GM18909 (cell line): ENCODE measurements at regions not wholly inside any gene's neighbourhood (a gene's known extent, or its start where the extent isn't known, plus 50 kb on each side); places are given as distances from the start of the nearest gene placed in this dataset.
"Not testable (repeated sequence)": the region's sequence is repeated elsewhere in the genome, so short reads cannot be mapped to it uniquely, and the experiment has no call there.

Source experiments
- ATAC-seq: cut with Tn5 transposase; IDR thresholded peaks from one replicate; pipeline ENCODE4 v1.9.1; 2021; ENCODE audit warnings: mild to moderate bottlenecking; ENCODE audit not compliant: unreplicated experiment, poor library complexity

DNA sequence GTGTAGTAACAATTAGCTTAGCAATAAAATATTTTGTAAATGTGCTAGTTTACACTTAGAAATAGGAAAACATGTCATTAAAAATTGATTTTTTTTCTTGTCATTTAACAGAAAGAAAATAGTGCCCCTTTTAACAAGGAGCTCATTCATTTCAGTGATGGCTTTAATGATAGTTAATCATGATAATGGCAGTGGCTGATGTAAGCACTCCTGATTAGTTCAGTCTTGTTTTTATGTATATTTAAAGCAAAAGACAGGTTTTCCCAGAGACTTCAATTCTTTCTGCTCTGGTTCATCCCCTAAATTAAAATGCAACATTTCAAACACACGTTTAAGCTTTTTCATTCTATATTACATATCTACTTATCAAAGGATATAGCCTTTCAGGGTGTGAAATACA is 1039.5 kb upstream of the PCDH7 start:
- no peak for ATAC-seq

DNA sequence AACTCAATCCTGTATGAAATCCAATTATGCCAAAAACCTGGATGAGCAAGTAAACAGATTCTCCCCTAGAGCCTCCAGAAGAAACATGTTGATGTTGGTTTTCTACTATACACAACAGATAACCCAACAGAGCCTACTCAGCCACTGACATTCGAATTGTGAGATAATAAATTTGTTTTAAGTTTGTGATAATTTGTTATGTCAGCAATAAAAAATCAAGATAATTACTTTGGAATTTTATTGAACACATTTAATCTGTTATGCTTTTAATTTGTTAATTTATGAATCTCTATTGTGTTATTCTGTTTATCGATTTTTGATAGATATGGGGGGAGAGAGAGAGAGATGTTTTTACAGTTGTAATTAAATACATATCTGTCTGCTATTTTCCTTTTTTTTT is 1016.1 kb upstream of the PCDH7 start:
- ATAC-seq: no peak

DNA sequence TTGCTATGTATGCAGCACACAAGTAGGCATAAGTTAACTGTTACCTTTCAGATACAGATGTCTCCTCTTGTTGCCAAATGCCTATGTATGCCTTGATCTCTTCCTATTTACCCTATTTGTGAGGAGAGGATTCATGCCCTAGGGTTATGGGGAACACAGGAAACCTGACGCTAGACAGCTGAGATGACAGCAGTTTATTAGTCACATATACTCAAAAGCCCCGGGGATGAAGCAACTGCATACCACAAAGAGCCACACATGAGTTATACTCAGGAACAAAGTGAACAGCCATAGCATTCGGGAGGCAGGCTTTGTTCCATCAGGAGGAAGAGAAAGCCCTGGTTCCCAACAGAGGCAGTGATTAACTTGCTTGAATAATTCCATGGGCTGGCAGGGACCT is 1011.7 kb upstream of the PCDH7 start:
- ATAC-seq: no peak

DNA sequence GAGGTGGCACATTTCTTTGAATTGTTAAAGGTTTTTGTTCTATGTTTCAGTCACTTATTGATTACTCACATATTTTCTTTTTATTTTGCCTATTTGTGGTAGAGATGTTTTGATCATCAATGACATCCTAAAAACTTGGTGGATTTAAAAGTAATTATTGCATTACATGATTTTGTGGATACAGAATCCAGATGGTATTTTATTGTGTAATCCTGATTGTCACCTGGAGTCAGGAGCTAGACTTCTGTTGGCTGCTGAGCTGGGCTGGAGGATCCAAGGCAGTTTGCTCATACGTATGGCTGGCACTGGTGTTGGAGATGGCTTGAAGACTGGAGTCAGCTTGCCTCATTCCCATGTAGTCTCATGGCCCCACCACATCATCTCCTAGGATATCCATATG is 1009.6 kb upstream of the PCDH7 start:
- no peak for ATAC-seq

DNA sequence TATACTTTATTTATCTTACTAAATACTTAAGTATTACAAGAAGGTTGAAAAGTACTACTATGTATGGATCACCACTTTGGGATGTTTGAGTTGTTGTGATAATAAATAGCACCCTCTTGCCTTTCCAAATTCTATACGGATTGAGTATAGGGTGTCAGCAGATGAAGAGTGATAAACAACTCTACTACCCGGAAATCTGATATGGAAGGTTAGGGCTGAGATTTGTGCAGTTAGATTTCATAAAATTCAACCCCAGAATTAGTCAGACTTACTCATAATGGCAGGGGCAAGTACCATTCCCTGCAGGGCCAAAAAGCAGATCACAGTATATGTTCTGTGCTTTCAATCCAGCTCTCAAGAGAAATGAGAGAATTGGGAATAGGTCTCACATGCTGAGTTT is 1008.9 kb upstream of the PCDH7 start:
- no peak for ATAC-seq

DNA sequence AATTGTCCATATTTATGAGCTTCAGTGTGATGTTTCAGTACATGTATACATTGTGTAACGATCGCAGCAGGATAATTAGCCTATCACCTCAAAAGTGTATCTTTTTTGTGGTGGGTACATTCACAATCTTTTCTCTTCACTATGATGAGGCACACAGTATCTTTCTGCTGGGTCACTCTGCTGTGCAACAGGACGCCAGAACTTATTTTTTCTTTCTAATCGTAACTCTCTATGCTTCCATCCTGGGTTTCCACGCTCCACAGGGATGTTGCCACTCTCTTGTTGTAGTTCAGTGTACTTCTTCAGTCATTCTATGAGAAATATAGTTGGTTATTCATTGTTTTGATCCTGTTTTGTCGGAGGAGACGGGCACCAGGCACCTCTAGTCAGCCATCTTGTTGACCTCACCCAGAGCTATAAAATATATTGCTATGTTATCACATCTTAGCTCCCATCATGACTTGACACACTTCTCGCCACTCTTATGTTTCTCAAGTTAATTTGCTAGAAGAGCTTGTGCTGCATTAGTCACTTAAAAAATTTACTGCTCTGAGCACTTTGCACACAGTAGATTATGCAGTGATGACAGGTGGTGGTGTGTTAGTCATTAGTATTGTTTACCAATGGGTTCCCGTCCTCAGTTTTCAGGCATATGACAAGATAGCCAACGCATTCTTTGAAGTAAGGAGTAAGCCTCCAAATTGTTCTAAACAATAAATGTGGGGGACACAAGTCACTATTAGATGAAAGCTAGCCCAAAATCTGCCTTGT is 1002.7 kb upstream of the PCDH7 start:
- ATAC-seq: no peak

DNA sequence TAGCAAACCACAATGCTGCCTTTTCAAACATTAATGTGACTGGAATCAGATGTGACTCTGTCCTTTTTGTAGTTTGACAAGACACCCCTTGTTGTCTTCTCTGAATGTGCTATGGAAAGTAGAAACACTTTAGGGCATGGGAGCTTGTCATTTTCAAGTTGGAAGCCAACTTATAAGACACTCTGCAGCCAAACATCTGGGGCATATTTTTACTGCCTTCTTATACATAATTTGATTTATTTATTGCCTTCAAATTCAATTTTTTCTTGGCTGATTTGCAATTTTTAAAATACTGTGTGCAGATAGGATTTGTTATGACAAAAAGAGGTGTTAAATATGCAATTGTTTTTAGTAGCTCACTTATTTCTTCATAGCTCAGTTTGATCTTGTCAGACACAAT is 1002.0 kb upstream of the PCDH7 start:
- ATAC-seq: no peak

DNA sequence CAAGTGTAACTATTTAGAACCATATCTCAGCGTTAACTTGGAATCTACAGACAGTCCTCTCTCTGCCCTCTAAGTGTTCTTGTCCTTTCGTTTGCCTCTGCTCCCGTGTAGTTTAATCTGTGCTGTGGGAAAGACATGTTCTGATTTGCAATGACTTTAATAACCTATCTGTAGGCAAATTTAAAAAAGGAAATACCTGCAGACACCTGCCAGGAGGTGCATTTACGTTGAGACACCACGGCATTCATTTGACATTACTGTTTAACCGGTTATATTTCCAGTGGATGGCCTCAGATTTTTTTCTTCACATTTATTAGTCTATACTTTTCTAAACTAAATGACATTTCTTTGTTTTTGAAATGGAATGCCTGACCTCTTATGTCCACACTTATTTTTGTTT is 997.9 kb upstream of the PCDH7 start:
- ATAC-seq: no peak

DNA sequence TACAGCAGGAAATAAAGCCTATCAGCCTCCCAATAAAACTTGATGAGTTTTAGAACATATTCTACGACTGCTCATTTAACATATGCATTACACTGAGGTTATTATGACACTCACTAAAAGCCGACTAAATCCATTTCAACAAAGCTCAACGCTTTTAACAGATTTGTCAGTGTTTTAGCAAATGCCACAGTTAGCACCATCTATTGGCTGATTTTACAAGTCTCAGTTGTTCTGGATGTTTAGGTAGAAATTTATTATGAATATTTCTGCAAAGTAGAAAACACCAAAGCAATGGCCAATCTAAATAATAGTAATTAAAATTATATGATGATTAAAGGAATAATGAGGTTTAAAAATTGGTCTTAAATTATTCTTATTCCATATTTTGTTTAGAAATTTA is 993.2 kb upstream of the PCDH7 start:
- ATAC-seq: no peak

DNA sequence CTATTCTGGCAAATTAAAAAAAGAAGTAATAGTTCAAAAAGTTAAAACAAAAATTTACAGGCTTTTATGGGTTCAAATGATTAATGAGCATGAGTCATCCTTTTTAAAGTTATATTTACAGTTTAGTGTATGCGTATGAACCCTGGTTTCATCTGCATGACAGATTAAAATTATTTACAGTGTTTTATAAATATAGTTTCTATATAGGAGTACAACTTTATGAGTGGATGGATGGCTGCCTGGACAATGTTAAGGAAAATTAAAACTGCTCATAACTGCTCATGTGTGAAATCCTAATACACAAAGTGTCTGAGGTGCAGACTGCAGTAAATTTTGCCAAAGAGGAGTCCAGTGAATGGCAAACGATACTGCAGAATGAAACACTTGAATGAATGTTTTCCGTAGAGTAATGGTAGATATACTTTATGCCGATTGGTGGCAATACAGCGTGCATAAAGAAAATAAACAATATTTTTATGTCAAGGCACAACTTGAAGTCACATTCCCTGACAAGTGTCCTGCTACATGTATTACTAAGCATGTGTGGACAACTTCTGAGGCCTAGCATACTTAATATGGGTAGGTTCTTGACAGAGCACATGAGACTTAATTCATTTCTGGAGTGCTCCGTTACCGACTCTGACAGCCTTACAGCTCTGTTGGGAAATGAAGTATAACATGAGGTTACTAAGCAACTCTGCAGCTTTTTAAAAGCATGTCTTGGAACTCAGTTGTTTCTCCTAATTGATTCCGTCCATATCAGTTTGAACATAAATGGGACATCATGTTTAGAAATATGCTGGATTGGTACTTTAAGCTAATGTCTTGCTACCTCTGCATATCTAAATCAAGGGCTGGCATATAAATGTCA is 985.6 kb upstream of the PCDH7 start:
- no peak for ATAC-seq

DNA sequence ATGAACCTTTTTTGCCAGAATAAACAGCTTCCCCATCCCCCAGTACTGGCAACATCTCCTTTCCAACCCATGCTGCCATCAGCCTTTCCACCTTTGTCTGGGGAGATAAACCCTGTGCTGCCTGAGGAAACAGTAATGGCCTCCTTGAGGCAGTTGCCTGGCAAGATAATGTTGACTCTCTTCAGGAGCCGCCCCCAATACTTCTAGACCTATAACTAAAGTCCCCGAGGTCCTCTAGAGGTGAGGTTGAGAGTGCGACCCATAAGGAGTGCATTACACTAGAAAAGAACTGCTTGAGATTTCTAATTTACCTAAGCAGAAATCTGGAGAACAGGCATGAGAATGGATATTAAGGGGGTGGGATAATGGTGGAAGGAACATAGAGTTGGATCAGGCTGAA is 963.2 kb upstream of the PCDH7 start:
- ATAC-seq: no peak

DNA sequence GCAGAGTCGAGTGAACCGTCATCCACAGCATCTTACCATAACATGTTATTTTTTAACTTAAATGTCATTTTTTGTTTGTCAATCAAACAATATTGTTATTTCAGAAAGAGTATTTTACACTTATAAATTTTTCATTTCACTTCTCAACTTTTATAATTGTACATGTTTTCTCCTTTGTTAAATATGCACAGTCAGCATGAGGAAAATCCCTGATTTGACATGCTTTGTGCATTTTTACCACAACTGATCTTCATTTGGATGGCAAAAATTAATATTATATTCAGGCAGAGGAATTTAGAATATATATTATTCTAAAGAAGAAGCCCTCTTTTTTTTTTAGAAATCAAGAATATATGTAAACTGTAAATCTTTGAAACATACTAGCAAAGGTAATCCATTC is 958.0 kb upstream of the PCDH7 start:
- no peak for ATAC-seq

DNA sequence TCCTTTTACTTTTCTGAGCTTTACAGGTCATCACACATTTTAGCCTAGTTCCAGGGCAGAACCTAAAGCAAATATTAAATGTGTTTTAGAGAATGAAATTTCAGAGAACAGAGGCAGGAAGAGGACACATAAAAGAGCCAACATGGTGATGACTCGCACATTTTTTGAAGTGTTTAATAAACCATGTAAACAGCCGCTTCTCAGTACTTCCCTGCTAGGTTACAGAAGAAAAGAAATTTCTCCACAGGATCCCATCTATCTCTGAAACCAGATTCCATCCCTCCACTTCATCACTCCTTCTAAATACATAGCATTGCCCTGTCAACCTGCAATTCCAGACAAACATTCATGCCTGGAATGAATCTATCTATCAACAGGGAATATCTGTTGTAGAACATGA is 949.5 kb upstream of the PCDH7 start:
- no peak for ATAC-seq

DNA sequence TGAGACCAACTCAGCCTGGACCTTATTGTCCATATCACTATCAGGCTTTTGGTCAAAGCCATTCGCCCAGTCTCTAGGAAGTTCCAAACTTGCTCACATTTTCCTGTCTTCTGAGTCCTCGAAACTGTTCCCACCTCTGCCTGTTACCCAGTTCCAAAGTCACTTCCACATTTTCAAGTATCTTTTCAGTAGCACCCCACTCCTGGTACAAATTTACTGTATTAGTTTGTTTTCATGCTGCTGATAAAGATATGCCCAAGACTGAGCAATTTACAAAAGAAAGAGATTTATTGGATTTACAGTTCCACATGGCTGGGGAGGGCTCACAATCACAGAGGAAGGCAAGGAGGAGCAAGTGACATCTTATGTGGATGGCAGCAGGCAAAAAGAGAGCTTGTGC is 932.0 kb upstream of the PCDH7 start:
- not testable (repeated sequence) for ATAC-seq

DNA sequence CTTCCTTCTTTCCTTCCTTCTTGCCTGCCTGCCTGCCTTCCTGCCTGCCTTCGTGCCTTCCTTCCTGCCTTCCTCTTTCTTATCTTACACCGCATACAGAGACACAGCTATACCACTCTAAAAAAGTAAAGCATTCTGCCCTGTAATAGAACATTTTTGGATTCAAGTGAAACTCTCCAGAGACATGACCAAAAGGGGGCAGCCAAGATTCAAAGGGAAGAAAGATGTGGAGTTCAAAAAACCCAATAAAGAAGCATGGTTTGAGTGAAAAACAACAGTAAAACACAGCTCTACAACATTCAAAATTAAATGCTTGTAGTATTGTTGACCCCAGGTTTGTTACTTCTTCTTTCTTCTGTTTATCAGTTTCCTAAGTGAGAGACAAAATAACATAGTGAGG is 914.9 kb upstream of the PCDH7 start:
- no peak for ATAC-seq

DNA sequence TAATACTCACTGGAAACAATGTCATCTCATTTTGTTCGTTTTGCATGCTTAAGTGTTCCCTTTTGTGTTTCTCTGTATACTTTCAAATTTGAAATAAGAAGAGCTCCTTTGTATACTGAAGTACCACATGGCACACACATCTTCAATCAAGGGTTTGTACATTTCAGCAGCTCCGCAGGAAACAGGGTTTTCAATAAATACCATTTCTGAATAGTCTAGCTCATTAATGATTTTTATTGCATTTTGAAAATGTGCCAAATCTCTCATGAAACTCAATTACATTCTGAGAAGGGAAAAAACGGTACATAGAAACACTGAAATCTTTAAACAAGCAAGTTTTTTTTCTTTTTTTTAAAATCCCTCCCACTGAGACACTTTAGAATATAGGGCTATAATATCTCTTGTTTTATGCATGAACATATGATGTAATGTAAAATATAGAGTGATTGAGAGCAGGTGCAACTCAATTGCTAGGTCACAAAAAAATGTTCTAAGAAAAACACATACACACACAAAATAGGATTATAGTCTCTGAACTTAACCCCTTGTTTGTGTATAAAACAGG is 914.2 kb upstream of the PCDH7 start:
- ATAC-seq: no peak

DNA sequence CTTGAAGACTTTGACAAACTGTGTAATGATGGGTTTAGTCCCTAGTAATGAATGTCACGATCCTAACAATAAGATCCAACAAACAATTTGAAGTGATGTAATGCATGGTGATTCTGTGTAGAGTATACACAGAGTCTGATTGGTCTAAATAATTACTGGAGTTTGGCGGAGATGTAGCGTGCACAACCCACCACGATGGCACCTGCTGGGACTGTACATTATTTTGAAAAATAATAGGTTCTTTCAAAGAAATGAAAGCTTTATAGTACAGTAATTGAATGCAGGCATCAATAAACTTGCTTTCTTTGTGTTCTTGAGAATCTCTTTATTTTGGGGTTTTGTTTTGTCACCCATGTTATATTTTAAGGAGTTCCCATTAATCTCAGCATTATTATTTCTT is 902.2 kb upstream of the PCDH7 start:
- no peak for ATAC-seq

DNA sequence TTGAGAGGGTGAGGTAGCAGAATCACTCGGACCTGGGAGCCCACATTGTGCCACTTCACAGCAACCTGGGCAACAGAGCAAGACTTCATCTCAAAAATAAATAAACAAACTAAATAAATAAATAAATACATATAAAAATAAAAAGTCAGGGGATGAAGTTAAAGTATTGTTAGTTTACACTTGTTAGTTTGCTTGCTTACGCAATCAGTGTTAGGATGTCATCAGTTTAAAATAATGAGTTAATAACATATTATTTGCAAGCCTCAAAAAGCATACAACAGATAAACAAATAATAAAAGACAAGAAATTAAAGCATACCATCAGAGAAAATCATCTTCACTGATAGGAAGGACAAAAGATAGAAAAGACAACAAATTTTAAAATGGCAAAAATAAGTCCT is 891.1 kb upstream of the PCDH7 start:
- no peak for ATAC-seq

DNA sequence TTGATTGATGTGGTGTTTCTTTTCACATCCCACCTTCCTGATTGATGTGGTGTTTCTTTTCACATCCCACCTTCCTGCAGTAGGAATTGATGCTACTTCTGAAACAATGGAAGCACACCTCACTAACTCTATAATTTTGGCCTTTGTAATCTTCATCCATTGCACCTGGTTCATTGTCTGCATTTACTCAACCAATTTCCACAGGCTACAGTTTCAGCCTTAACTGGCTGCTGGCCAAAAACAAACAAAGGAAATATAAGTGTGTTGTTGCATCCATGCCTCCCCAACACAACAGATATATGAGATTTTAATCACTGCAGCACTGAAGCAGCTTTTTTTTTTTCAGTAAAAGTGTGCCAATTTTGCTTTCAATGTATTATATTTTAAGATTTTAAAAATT is 867.6 kb upstream of the PCDH7 start:
- ATAC-seq: no peak

DNA sequence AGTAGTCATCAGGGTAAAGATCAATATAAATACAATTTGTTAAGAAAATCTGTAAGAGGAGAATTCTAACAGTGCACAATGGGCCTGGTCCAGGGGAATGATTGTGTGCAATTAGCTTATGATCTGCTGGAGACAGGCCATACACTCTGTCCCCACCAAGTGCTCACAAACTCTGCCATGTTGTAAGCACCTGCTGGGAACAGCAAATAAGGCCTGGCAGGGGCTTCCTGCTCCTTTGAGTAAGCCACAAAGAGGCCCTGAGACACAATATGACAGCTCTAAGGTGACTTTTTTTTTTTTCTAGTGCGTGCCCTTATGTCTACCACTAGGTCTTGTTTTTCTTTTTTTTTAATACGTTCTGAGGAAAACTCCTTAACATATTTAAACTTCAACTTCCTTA is 866.3 kb upstream of the PCDH7 start:
- no peak for ATAC-seq

DNA sequence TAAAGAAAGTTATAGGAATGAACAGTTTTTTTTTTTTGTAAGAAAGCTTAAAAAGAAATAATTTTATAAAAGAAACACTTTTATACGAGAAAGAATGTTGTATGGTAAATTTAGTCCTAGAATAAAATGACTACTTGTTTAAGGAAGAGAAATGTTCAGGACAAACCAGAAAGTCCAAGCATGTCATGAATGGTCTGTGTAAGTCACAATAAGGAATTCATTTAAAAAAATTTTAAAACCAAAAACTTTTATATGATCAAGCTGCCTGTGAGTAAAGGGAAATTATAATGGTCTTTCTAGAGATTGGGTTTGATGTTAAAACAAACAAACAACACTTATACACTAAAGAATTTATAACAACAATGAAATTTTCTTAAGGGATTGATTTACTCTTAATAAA is 858.9 kb upstream of the PCDH7 start:
- no peak for ATAC-seq

DNA sequence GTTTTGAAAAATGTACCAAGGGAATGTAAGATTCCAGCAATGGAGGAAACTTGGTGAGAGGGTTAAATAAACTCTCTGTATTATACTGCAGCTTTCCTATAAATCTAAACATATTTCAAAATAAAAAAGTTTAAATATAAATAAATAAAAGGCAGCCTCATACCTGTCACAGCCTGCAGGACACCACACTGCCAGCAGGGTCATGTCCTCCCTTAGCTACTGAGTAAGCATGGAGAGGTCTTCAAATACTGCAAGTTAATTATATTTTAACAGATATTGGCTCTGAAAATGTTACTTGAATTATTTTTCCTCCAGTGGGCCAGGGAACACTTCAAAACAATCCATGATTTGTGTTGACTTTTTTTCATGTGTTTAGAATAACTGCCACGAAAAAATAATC is 852.8 kb upstream of the PCDH7 start:
- no peak for ATAC-seq
